DND-41 (cell line): ENCODE measurements at regions not wholly inside any gene's neighbourhood (a gene's known extent, or its start where the extent isn't known, plus 50 kb on each side); places are given as distances from the start of the nearest gene placed in this dataset.

Experiments
- EZH2 ChIP-seq: IDR thresholded peaks from 3 replicates; pipeline ENCODE4 v1.6.1; 2012; ENCODE audit warnings: borderline replicate concordance, low read depth, mild to moderate bottlenecking, moderate library complexity, low read length, inconsistent platforms; ENCODE audit not compliant: severe bottlenecking
- TF ChIP-seq, protein P1 (sequence below): IDR thresholded peaks from 2 replicates; pipeline ENCODE4 v1.5.1; 2012; ENCODE audit warnings: borderline replicate concordance, low read length, moderate library complexity, mild to moderate bottlenecking; ENCODE audit not compliant: poor library complexity, severe bottlenecking; ENCODE audit errors: extremely low read depth

DNA sequence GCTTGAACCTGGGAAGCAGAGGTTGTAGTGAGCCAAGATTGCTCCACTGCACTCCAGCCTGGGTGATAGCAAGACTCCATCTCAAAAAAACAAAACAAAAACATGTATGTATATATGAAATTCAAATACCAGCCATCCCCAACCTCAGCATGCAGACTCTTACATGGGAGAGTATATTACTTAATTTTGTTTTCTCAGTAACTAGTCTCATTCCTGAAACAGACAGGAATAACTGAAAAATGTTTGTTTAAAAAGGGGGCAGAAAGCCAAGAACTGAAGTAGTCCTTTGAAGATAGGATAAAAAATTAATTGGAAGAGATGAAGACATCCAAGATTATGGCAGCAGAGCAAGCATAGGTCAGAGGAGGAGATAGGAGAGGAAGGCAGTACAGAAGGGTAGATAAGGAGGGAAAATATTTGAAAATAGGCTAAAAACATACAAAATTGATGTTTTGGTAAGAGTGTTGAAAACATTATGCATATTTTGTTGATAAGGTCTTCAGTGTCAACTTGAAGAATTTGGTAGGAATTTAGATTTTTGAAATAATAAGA lies 309.9 kb downstream of the MAT2B start:
- TF ChIP-seq, protein P1, sequence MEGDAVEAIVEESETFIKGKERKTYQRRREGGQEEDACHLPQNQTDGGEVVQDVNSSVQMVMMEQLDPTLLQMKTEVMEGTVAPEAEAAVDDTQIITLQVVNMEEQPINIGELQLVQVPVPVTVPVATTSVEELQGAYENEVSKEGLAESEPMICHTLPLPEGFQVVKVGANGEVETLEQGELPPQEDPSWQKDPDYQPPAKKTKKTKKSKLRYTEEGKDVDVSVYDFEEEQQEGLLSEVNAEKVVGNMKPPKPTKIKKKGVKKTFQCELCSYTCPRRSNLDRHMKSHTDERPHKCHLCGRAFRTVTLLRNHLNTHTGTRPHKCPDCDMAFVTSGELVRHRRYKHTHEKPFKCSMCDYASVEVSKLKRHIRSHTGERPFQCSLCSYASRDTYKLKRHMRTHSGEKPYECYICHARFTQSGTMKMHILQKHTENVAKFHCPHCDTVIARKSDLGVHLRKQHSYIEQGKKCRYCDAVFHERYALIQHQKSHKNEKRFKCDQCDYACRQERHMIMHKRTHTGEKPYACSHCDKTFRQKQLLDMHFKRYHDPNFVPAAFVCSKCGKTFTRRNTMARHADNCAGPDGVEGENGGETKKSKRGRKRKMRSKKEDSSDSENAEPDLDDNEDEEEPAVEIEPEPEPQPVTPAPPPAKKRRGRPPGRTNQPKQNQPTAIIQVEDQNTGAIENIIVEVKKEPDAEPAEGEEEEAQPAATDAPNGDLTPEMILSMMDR: no peak
- no peak for TF ChIP-seq EZH2
